ENCODE measurements at regions not wholly inside any gene's neighbourhood (a gene's known extent, or its start where the extent isn't known, plus 50 kb on each side); places are given as distances from the start of the nearest gene placed in this dataset.

DNA sequence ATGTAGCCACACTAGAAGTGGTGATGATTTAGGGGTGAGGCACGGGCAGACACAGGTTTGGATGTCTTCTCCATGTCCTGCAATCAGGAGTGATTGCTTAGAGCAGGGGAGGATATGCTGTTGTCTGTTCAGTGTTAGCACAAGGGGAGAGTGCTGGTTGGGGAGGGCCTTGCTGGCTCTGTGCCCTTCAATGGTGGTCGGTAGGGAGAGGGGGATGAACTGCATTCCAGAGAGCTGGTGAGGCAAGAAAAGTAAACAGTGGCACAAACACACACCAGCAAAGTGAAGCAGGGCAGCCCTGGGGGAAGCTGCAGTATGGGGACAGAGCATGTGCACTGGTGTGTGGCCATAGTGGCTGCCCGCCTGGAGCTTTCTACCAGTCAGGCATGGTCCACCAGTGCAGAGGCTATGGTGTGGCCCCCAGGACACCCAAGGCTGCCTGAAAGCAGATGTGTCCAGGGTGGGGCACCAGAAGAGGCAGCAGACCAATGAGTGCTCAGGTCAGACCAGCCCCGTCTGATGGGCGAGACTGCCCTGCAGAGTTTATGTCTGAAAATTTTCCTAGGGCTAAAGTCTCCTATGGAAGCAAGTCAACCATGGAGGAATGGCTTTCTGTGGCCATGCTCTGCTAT, 1676.9 kb downstream of the PCDH9 start:
- TF ChIP-seq, protein P1, sequence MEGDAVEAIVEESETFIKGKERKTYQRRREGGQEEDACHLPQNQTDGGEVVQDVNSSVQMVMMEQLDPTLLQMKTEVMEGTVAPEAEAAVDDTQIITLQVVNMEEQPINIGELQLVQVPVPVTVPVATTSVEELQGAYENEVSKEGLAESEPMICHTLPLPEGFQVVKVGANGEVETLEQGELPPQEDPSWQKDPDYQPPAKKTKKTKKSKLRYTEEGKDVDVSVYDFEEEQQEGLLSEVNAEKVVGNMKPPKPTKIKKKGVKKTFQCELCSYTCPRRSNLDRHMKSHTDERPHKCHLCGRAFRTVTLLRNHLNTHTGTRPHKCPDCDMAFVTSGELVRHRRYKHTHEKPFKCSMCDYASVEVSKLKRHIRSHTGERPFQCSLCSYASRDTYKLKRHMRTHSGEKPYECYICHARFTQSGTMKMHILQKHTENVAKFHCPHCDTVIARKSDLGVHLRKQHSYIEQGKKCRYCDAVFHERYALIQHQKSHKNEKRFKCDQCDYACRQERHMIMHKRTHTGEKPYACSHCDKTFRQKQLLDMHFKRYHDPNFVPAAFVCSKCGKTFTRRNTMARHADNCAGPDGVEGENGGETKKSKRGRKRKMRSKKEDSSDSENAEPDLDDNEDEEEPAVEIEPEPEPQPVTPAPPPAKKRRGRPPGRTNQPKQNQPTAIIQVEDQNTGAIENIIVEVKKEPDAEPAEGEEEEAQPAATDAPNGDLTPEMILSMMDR (IDR thresholded peaks at IDR 0.05), result no peak
- TF ChIP-seq POLR2A (IDR thresholded peaks at IDR 0.05) (no peak), EP300 (IDR thresholded peaks at IDR 0.05) (no peak)
